HG02943 (cell line): ENCODE measurements at regions not wholly inside any gene's neighbourhood (a gene's known extent, or its start where the extent isn't known, plus 50 kb on each side); places are given as distances from the start of the nearest gene placed in this dataset.

Source experiments
- ATAC-seq: cut with Tn5 transposase; IDR thresholded peaks from one replicate; pipeline ENCODE4 v1.9.1; 2021; ENCODE audit warnings: mild to moderate bottlenecking, low read depth, moderate library complexity; ENCODE audit not compliant: unreplicated experiment

DNA sequence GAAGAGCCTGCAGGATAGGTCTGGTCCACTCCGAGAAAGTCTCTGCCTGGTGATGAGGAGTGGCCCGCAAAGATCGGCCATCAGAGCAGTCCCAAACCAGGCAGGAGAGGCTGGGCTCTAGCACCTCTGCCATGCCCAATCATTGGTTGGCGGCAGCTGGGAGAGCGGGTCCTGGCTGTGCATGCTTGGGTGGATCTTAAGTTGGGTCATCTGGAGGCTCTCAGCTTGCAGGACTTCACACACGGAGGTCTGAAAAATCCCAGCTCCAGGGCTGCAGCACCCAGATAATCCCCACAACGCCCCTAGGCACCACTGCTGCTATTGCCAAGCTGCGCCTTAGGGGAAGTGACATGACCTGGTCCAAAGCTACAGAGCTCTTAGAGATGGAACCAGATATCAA lies 766.7 kb upstream of the TBX3 start:
- ATAC-seq, result no peak

DNA sequence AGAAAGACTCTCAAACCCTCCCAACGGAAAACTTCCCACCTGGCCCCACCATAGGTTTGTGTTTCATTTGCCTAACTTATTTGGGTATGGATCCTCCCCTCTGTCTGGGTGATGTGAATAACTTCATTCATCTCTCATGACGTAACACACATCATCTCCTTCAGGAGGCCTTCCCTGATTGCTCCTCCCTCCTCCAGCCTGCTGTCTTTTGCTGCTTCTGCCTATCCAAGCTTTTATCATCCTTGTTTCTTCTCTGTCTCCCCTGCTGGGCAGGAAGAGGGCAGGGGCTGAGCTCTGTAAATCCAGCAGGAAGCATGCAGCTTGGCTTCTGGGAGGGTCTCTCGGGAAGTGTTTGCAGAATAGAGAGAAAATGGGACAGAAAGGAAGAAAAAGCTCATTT lies 766.0 kb upstream of the TBX3 start:
- no peak for ATAC-seq

DNA sequence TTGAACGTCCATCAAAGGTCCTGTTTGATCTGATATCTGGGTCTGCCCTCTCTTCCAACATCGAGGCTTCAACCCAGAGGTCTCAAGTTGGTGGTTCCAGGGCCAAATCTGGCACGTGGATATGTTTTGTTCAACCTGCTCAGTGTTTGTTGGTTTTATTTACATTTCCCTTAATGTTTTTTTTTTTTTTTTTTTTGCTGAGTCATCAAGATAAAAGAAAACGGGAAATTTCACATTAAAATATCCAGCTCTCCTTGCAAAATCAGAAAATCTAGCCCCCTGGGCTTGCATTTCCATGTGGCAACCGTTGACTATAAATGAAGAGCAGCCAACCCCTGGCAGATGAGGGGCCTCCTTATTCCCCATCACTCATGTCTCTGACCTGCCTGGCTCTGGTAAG lies 765.6 kb upstream of the TBX3 start:
- no peak for ATAC-seq

DNA sequence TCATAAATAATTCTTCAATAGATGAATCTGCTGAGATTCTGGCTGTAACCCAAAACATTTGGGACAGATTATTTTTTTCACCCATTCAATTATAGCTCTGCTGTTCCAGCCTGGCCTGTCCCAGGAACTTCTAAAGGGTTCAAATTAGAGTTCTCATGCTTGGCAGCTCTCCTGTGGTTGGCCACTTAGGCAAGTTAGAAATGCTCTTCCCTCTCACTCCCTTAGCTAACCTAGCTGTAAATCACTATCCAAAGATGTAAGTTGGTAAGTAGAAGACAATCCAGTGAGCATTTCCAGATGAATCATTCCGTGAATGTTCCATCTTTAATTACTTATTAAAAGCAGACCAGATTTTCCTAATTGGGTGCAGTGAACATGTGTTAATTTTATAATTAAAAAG lies 760.4 kb upstream of the TBX3 start:
- no peak for ATAC-seq

DNA sequence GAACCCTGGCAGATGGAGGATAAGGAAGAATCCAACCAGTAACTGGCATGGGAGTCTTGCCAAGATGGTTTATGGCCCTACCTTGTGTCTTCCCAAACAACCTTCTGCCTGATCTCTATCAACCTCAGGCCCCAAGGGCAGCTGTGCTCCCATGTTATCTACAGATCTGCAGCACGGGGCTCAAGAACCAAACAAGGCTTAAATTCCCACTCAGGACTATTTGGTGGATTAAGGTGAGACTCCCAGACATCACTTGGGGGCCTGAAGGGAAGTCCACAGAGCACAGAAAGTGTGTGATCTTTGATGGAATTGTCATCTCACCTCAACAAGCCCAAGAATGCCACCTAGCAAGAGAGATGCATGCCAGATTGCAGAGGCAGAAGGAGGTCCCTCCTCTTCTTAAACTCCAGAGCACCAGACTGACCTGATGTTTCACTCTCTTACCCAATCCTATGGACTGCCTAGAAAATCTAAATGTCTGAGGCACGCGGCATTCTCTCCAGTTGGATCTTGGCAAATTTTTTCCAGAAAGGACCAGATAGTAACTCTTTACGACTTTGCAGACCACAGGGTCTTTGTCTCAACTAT lies 759.5 kb upstream of the TBX3 start:
- no peak for ATAC-seq

DNA sequence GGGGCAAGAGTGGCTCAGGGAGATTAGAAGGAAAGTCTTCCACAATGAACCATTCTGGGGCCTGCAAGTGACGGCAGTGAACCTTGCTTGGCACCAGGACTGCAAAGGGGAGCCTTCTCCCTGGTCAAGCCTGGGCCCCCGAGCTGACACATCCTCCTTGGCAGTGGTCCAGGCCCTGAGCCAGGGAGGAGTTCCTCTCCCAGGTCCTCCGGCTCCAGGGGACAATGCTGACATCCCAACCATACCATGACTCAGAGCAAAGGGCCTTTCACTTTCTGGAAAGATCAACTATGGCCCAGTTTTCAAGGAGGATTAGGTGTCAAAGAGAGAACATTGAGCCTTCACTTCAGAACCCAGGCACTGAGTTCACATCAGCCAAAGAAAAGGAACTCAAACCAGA lies 756.5 kb upstream of the TBX3 start:
- ATAC-seq, result no peak

DNA sequence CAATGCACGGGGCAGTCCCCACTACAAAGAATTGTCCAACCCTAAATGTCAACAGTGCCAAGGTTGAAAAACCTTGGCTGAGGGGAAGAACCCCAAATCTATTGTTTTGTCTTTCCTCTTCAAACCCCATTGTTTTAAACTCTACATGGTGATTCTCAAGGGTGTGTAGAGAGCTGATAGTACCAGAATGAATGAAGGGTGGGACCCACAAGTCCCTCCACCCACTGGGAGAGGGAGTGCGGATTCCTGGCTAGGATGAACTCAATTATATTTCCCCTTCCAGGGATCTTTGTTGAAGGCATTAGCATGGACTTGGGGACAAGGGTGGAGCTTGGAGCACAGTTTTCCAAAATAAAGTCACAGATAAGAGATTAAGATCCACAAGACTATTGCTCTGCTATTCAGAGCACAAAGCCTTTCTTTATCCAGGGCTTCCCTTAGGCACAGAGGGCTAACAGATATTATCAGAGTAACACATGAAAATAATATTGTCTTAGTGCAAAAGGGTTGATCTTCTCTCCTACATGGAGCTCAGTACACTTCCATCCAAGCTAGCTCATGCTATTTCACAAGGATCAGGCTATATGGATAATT lies 755.1 kb upstream of the TBX3 start:
- no peak for ATAC-seq

DNA sequence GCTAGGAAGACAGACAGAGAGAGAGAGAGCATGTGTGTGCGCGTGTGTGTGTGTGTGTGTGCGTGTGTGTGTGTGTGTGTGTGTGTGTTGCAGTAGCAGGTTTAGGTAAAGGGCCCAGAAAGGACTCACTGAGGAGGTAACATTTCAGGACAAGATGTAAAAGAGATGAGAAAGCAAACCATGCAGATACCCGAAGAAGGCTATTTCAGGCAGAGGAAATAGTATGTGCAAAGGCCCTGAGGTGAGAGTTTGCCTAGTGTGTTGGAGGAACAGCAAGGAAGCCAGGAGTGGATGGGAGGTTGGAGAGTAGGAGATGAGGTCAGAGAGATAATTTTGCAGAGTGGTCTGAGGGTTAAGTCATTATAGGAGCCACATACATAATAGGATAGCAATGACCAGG lies 754.3 kb upstream of the TBX3 start:
- ATAC-seq, result no peak

DNA sequence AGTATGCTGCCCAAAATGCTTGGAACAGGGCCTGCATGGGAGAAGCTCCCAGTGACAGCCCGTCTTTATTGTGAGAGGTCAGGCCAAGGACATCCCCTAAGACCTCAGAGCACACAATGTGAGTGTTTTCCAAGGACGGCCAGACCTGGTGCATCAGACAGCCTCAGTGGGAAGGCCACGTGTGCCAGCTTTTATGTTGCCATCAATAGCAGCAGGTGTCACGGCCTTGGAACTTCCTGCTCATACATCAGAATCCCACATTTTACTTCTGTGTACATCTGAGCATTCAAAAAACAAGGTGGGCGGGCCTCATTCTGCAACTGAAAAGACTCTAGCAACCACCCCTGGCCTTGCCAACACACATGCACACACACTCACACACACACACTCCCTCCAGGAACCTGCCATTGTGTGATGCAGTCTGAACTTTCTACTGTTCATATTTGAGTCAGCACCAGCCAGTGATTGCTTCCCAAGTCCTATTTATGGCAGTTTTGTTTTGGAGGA lies 753.1 kb upstream of the TBX3 start:
- ATAC-seq, result no peak

DNA sequence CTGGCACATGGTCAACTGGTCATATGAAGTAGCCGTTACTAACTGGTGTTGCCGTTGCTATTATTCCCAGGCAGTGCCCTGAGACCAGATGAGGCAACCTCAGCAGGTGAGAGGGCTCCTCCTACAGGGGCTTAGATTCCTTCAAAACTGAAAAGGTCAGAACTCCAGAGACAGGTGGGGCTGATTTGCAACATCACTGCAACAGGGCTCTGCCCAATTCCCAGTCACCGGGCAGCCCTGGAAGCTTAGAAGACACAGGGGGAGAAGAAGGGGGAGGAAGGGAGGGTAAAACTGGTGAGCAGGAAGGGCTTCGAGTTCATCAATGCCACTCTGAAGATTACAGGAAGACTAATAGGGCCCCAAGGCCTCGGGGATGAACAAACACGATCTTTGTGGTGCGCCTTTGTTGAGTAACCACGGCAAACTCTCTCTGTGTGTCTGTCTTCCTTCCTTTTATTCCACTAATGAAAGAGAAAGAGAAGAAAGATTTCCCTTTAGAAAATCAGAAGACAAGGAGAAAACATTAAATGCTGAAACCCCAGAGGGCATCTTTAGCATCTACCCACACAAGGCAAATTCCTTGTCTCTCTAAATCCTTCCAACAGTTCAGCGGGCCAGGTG lies 749.1 kb upstream of the TBX3 start:
- ATAC-seq, result no peak

DNA sequence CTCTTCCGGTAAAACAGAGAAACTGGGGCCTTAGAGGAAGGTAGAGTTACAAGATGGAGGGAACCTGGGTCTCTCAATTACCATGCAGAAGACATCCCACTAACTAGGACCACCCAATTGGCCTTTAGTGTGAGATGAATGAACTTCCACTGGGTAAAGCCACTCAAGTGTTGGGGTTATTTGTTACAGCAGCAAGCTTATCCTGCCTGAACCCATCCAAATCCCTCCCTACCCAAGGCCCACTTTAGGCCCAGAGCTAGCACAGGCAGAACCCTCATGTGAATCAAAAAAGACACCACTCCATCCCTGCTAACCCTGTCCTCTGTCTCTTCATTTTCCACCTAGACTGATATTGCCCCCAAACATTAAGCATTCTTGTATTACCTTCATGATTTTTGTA lies 746.7 kb upstream of the TBX3 start:
- no peak for ATAC-seq

DNA sequence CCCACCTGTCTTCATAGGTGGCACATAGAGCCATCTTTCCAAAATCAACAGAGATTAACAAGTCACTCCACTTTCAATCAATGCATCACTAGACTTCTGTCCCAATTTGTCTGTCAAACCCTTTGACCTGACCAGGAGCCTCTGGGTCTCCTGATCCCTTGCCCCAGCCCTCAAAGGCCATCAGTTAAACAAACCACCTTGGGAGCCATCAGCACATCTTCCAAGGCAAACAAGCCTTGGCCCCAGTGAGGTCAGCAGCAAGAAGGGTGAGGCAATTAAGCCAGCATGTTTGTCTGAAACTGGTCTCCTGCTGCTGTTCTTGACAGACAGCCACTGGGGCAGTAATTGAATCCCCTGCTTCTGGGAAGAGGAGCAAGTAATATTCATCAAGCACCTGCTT lies 742.8 kb upstream of the TBX3 start:
- ATAC-seq, result no peak

DNA sequence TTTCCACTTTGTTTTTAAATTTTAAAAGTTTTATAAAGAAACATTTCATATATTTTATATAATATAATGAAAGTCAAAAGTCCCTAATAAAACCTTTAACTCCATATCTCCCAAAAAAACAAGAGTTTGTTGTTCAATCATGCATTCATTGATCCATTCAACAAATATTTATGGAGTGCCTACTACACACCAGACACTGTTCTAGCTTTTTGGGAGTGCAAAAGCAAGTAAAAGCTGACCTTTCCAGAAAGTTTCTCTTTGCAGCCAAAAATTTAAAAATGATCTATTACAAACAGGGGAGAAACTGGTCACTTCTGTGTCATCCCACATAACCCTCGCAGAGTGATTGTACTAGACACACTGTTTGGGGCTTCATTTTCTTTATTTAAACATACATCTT lies 740.0 kb upstream of the TBX3 start:
- no peak for ATAC-seq

DNA sequence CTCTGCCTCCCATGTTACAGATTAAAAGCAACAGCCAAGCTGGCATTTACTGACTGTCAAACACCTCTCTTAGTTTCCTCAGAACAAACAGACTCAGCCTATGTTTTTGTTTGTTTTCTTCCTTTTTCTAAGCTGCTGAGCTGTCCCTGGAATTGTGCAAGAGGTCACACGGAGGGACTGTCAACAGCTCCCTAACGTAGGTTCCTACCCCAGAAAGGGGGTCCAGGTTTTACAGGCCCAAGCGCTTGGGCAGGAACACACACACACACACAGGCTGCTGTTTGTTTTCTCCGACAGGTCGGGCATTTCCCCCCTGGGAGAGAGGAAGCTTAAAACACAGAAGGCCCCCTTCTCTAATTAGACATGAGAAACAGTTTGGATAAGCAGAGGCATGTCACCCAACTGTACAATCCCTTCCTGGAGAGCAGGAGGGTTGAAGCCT lies 739.6 kb upstream of the TBX3 start:
- ATAC-seq, result no peak

DNA sequence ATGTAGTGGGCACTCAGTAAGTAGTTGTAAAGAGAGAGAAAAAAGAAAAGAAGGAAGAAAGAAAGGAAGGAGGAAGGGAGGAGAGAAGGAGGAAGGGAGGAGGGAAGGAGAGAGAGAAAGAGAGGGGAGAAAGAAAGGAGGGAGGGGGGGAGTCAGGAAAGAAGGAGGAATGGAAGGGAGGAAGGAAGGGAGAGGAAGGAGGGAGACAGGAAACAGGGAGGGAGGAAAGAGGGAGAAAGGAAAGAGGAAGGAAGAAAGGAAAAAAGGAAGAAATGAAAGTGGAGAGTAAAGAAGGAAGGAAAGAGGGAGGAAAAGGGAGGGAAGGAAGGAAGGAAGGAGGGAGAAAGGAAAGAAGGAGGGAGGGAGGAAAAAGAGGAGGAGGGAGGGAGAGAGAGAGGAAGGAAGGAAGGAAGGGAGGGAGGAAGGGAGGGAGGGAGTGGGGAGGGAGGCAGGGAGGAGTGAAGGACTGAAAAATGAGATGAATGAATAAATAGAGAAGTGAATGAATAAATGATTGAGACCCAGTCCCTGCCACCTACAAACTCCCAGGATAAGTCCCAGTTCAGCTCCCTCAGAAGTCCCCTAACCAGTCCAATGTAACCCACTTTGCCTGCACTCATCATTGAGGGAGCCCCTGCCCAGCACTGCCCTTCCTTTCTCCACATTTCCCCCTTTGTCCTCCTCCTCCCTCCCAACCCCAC lies 739.0 kb upstream of the TBX3 start:
- no peak for ATAC-seq

DNA sequence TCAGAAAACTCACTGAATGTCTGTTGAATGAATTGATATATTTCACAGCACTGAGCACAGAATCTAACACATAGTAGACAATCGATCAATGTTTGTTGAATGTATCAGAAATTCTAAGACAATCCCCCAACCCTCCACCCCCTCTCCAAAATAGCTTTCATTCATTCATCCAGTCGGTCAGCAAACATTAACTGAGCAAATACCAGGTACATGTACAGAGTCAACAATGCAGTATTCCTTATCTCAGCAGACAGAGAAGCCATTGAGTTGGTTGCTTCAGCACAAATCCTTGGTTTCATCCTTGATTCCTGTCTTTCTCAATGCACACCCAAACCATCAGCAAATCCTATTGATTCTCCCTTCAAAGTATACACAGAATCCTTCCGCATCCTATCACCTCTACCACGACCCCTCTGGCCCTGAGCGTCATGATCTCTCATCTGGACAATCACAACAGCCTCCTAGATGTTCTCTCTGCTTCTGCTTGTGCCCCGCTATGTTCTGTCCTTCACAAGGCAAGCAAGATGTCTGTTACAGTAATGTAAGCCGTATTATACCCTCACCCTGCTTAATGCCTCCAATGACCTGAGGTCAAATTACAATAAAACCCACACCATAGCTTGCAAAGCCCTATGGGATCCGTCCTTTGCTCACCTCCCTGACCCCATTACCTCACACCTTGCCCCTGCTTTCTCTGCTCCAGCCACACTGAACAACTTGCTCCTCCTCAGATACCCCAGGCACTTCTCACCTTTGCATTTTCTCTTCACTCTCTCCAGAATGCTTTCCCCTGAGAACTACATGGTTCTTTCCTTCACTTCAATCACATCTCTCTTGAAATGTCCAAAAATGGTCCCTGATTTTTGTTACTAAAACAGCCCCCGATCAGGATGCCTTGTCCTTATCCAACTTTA lies 738.1 kb upstream of the TBX3 start:
- no peak for ATAC-seq

DNA sequence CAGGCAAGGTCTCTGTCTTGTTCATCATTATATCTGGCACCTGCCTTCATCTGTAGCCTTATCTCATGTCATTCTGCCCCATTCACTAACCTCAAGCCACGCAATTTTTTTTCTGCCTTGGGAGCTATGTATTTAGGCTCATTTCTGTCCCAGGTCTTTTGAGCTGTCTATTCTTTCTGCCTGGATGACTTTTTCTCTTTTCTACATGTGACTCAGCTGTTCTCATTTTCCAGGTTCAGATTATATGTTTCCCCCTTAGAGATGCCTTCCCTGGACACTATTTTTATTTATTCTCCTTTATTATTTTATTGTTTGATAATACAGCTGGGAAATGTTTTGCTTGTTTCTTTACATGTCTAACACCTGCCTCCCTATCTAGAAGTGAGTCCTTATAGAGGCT lies 737.4 kb upstream of the TBX3 start:
- no peak for ATAC-seq

DNA sequence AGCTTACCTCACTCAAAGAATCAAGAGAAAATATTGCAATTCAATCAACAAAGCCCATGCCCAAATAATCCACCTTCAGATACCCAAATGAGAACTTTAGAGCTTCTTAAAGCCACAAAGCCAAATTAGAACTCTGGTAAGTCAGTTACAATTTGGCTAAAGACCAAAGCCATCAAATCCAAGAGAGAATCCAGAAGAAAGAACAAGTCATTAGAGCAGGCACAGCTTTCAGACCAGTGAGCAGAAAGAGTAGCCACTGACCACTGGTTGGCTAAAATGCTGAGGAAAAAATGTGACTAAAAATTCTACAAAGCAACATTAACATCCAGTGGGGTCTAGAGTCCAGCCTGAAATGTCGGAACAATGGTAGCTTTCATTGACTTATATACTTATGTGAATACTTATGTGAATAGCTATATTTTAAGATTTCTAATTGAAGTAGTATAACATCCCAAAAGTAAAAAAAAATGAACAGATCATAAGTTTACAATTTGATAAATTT lies 735.2 kb upstream of the TBX3 start:
- no peak for ATAC-seq

DNA sequence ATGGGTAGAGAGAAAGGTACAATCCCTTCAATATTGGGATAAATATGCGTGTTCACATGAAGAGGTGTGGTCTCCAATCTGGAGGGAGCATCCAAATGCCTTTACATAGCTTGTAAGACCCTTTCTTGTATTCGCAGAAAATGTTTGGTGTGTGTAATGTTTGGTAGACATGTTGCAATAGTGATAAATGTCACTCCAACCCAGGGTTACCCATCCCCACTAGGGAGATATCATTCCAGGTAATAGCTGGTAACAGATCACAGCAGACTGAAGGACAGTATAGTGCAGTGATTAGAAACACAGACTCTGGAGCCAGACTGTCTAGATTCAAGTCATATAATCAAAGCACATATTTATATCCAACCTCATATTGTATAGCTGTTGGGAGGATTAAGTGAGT lies 733.6 kb upstream of the TBX3 start:
- no peak for ATAC-seq

DNA sequence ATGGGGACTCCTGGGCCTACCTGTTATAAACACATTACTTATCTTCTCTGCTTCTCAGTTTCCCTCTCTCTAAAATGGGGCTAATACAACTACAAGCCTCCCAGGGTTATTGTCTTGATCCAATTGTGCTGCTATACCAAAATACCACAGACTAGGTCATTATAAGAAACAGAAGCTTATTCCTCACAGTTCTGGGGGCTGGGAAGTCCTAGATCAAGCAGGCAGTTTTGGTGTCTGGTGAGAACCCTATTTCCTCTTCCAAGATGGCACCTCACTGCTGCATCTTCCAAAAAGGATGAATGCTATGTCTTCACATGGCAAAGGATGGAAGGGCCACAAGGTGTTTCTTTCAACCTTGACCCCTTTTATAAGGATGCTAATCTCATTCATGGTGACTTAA lies 732.9 kb upstream of the TBX3 start:
- no peak for ATAC-seq
